ENCODE measurements at regions not wholly inside any gene's neighbourhood (a gene's known extent, or its start where the extent isn't known, plus 50 kb on each side); places are given as distances from the start of the nearest gene placed in this dataset.

DNA sequence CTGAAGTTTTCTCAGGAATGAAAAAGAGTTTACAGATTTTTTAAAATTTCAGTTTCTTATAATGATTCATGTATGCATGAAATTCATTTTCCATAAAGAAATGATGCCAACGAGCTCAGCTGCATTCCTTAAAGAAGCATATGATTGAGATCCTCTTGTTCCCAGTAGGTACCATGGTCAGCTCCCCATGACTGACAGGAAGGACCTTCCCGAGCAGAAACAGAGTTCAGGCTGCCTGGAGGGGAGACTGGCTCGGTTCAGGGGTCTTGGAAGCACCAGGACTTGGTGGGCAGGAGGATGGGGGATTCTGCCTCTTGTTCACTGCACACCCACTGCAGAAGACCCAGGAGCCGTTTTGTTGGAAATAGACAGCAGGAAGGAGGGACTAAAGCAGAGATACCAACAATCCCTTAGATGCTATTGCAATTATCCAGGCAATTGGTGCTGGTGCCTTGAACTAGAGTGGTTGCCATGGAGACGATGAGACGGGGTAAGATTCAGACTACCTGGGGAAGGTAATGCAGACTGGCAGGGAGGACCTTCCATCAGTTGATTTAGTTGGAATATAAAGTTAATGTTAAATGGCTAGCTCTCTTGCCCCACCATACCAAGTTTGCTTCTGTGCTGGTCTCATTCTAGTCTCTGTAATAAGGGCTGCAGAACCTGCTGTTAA is 447.8 kb downstream of the MTRR start:
- no peak overlapping the region for H2AFZ ChIP-seq (ENCODE audit: low read length)
- no peaks in the 10 kb centered on the region for H3K79me2 ChIP-seq (ENCODE audit: insufficient read depth, low read depth, low read length)
- intact Hi-C loops (cut with micrococcal nuclease; ENCODE audit: unreplicated experiment), result no loop called here
- no peak for DNase-seq (ENCODE audit: low spot score)
- POLR2A ChIA-PET, result no interaction called here
- no peak overlapping the region for H3K27ac ChIP-seq (ENCODE audit: low read depth, low read length, poor library complexity, severe bottlenecking)
- no peaks in the 10 kb centered on the region for H4K20me1 ChIP-seq (ENCODE audit: insufficient read depth, low read length)
- CTCF ChIA-PET (ENCODE audit: unreplicated experiment), result no interaction called here
- BruUV-seq (replicated peaks), result no TSS peak
- H3K4me2 ChIP-seq (ENCODE audit: low read length), result no peak overlapping the region
- no peaks in the 10 kb centered on the region for H3K9me2 ChIP-seq (ENCODE audit: insufficient read depth, low read length)
- no peaks in the 10 kb centered on the region for H3K36me3 ChIP-seq (ENCODE audit: insufficient read depth, low read length)
- no peak overlapping the region for H3K4me3 ChIP-seq (ENCODE audit: low read depth, low read length, poor library complexity, severe bottlenecking)
- no peaks in the 10 kb centered on the region for H3K9me3 ChIP-seq (ENCODE audit: low read length)
- no peaks in the 10 kb centered on the region for H3K4me1 ChIP-seq (ENCODE audit: insufficient read depth, low read length, poor library complexity, severe bottlenecking)
- no peak for TF ChIP-seq EZH2phosphoT487 (IDR thresholded peaks at IDR 0.05; ENCODE audit: borderline replicate concordance, low read depth, low read length)
- TF ChIP-seq CTCF (conservative IDR thresholded peaks at IDR 0.05; ENCODE audit: low read length), result no peak

GRCh38 chr5:8317335-8317734 is 448.4 kb downstream of the MTRR start:
- H3K4me3 ChIP-seq (ENCODE audit: low read depth, low read length, poor library complexity, severe bottlenecking), result no peak overlapping the region
- intact Hi-C loops (cut with micrococcal nuclease; ENCODE audit: unreplicated experiment), result no loop called here
- DNase-seq (ENCODE audit: low spot score), result no peak
- H3K9me2 ChIP-seq (ENCODE audit: insufficient read depth, low read length), result no peaks in the 10 kb centered on the region
- H3K36me3 ChIP-seq (ENCODE audit: insufficient read depth, low read length), result no peaks in the 10 kb centered on the region
- no peak overlapping the region for H3K27ac ChIP-seq (ENCODE audit: low read depth, low read length, poor library complexity, severe bottlenecking)
- no peak overlapping the region for H2AFZ ChIP-seq (ENCODE audit: low read length)
- no peaks in the 10 kb centered on the region for H3K79me2 ChIP-seq (ENCODE audit: insufficient read depth, low read depth, low read length)
- CTCF ChIA-PET (ENCODE audit: unreplicated experiment), result no interaction called here
- no TSS peak for BruUV-seq (replicated peaks)
- no peaks in the 10 kb centered on the region for H4K20me1 ChIP-seq (ENCODE audit: insufficient read depth, low read length)
- no peaks in the 10 kb centered on the region for H3K4me1 ChIP-seq (ENCODE audit: insufficient read depth, low read length, poor library complexity, severe bottlenecking)
- POLR2A ChIA-PET, result no interaction called here
- H3K4me2 ChIP-seq (ENCODE audit: low read length), result no peak overlapping the region
- TF ChIP-seq EZH2phosphoT487 (IDR thresholded peaks at IDR 0.05; ENCODE audit: borderline replicate concordance, low read depth, low read length) (no peak), CTCF (conservative IDR thresholded peaks at IDR 0.05; ENCODE audit: low read length) (no peak)
- H3K9me3 ChIP-seq (ENCODE audit: low read length), result no peaks in the 10 kb centered on the region

GRCh38 chr5:8320244-8320643 is 451.3 kb downstream of the MTRR start:
- Histone ChIP-seq H2AFZ (ENCODE audit: low read length) (no peak overlapping the region), H3K4me2 (ENCODE audit: low read length) (no peak overlapping the region), H3K4me3 (ENCODE audit: low read depth, low read length, poor library complexity, severe bottlenecking) (no peak overlapping the region), H4K20me1 (ENCODE audit: insufficient read depth, low read length) (no peaks in the 10 kb centered on the region), H3K9me3 (ENCODE audit: low read length) (no peaks in the 10 kb centered on the region), H3K9me2 (ENCODE audit: insufficient read depth, low read length) (no peaks in the 10 kb centered on the region), H3K4me1 (ENCODE audit: insufficient read depth, low read length, poor library complexity, severe bottlenecking) (no peaks in the 10 kb centered on the region), H3K27ac (ENCODE audit: low read depth, low read length, poor library complexity, severe bottlenecking) (no peak overlapping the region), H3K79me2 (ENCODE audit: insufficient read depth, low read depth, low read length) (no peaks in the 10 kb centered on the region), H3K36me3 (ENCODE audit: insufficient read depth, low read length) (no peaks in the 10 kb centered on the region)
- POLR2A ChIA-PET, result interaction anchor here (0.6 kb wide), 1 partner anchor 452 kb away, joined by 4 read pairs; no protein-coding TSS in a partner anchor
- CTCF ChIA-PET (ENCODE audit: unreplicated experiment), result no interaction called here
- no TSS peak for BruUV-seq (replicated peaks)
- no peak for DNase-seq (ENCODE audit: low spot score)
- intact Hi-C loops (cut with micrococcal nuclease; ENCODE audit: unreplicated experiment), result no loop called here
- TF ChIP-seq CTCF (conservative IDR thresholded peaks at IDR 0.05; ENCODE audit: low read length) (no peak), EZH2phosphoT487 (IDR thresholded peaks at IDR 0.05; ENCODE audit: borderline replicate concordance, low read depth, low read length) (no peak)
